ENCODE measurements at regions not wholly inside any gene's neighbourhood (a gene's known extent, or its start where the extent isn't known, plus 50 kb on each side); places are given as distances from the start of the nearest gene placed in this dataset.
"Not testable (repeated sequence)": the region's sequence is repeated elsewhere in the genome, so short reads cannot be mapped to it uniquely, and the experiment has no call there.

DNA sequence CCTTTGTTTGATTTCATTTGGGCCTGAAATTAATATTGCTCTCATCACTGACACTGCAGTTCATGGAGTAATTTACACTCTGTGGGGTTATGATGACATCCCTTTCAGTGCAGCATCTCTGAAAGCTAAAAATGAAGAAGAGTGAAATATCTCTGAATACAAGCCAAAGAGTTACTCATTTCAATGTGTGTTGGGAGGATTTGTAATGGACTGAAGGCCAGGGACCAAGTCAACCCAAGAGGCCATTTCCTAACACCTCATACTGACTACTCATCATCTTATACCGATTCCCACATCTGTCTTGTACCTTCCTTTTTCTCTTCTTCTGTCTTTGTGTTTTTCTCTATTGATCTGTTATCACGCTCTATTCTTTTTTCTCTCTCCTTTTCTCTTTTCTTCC is 374.4 kb upstream of the FRG1 start:
- not testable (repeated sequence) for H3K79me2 ChIP-seq (ENCODE audit: control insufficient read depth, insufficient read depth, low read length); H3K27me3 ChIP-seq (ENCODE audit: control insufficient read depth, insufficient read depth, low read length); H3K4me3 ChIP-seq (replicated peaks in 1 of 4; ENCODE audit: control extremely low read depth in 1 of 4, insufficient read depth in 1 of 4, low read depth in 3 of 4, low read length in 4 of 4); H3K9me3 ChIP-seq (ENCODE audit: control insufficient read depth, insufficient read depth, low read depth, low read length); H4K20me1 ChIP-seq (ENCODE audit: control insufficient read depth, extremely low read depth, insufficient read depth, low read length); H3K4me1 ChIP-seq (ENCODE audit: control insufficient read depth, extremely low read depth, insufficient read depth, low read length); H3K27ac ChIP-seq (ENCODE audit: insufficient read depth, low read length); H3K4me2 ChIP-seq (ENCODE audit: extremely low read depth, insufficient read depth, low read length); H3K9ac ChIP-seq (ENCODE audit: insufficient read depth, low read length); H2AFZ ChIP-seq (ENCODE audit: low read length); H3K36me3 ChIP-seq (ENCODE audit: control insufficient read depth, insufficient read depth, low read length); DNase-seq (ENCODE audit: low read depth in 2 of 2)

DNA sequence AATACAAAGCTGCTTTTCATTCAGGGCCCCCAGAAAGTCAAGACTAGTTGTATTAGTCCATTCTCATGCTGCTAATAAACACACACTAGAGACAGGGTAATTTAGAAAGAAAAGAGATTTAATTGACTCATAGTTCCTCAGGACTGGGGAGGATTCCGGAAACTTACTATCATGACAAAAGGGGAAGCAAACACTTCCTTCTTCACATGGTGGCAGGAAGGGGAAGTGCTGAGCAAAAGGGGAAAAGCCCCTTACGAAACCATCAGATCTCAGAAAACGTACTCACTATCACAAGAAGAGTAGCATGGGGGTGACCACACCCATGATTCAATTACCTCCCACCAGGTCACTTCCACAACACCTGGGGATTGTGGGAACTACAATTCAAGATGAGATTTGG is 373.8 kb upstream of the FRG1 start:
- H3K4me1 ChIP-seq (ENCODE audit: control insufficient read depth, extremely low read depth, insufficient read depth, low read length); H3K36me3 ChIP-seq (ENCODE audit: control insufficient read depth, insufficient read depth, low read length); H4K20me1 ChIP-seq (ENCODE audit: control insufficient read depth, extremely low read depth, insufficient read depth, low read length); H3K9ac ChIP-seq (ENCODE audit: insufficient read depth, low read length); H3K4me2 ChIP-seq (ENCODE audit: extremely low read depth, insufficient read depth, low read length); H3K27ac ChIP-seq (ENCODE audit: insufficient read depth, low read length); H3K79me2 ChIP-seq (ENCODE audit: control insufficient read depth, insufficient read depth, low read length); H3K4me3 ChIP-seq (replicated peaks in 1 of 4; ENCODE audit: control extremely low read depth in 1 of 4, insufficient read depth in 1 of 4, low read depth in 3 of 4, low read length in 4 of 4); H3K27me3 ChIP-seq (ENCODE audit: control insufficient read depth, insufficient read depth, low read length); H2AFZ ChIP-seq (ENCODE audit: low read length); DNase-seq (ENCODE audit: low read depth in 2 of 2); H3K9me3 ChIP-seq (ENCODE audit: control insufficient read depth, insufficient read depth, low read depth, low read length): not testable (repeated sequence)

DNA sequence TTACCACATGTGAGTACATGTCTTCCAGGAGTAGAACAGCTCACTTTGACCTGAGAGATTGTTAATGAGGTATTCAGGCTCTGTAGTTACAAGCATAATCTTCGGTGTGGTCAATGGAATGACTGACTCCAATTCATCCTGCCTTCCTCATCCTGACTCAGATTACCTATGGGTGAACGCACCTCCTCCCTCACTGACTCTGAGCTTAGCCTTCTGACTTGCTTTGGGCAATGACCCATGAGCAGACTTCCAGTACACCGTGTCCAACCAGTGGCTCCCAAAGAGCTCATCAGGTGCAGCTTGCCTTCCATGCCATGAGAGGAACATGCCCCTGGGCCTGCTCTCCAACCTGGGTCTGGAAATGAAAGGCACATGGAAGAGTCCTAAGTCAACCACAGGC is 361.0 kb upstream of the FRG1 start:
- not testable (repeated sequence) for H3K4me2 ChIP-seq (ENCODE audit: extremely low read depth, insufficient read depth, low read length); H3K9ac ChIP-seq (ENCODE audit: insufficient read depth, low read length); H3K4me1 ChIP-seq (ENCODE audit: control insufficient read depth, extremely low read depth, insufficient read depth, low read length); H3K4me3 ChIP-seq (replicated peaks in 1 of 4; ENCODE audit: control extremely low read depth in 1 of 4, insufficient read depth in 1 of 4, low read depth in 3 of 4, low read length in 4 of 4); H3K9me3 ChIP-seq (ENCODE audit: control insufficient read depth, insufficient read depth, low read depth, low read length); H3K36me3 ChIP-seq (ENCODE audit: control insufficient read depth, insufficient read depth, low read length); DNase-seq (ENCODE audit: low read depth in 2 of 2); H2AFZ ChIP-seq (ENCODE audit: low read length); H4K20me1 ChIP-seq (ENCODE audit: control insufficient read depth, extremely low read depth, insufficient read depth, low read length); H3K79me2 ChIP-seq (ENCODE audit: control insufficient read depth, insufficient read depth, low read length); H3K27me3 ChIP-seq (ENCODE audit: control insufficient read depth, insufficient read depth, low read length); H3K27ac ChIP-seq (ENCODE audit: insufficient read depth, low read length)

DNA sequence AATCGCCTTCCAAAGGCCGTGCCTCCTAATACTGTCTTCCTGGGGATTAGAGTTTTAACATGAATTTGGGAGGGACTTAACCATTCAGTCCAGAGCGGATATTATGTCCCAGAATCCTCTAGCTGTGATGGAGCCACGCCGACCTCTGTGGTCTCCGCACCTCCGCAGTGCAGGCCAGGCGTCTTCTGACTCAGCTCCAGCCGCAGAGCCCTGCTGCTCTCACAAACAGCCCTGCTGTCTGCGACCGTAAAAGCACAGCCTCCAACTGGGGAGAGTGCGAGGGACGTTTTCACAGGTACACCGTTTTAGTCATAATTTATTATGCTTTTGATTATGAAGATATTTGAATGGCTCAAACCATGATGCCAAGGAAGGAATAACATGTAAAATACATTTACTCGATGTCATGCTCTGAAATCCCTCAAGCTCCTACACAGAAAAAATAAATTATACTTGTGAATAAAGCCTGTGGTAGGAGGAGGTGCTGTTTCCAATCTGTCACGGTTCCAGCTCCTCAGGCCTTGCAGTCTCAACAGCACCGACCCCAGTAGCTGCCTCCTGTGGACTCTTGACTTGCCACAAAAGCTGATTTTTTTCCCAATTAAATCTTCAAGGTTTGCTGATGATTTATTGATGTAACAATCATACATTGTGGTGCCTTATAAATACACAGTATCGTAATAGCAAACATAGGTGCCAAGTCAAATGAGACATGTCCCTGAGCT is 353.6 kb upstream of the FRG1 start:
- not testable (repeated sequence) for H3K79me2 ChIP-seq (ENCODE audit: control insufficient read depth, insufficient read depth, low read length); H2AFZ ChIP-seq (ENCODE audit: low read length); H3K4me1 ChIP-seq (ENCODE audit: control insufficient read depth, extremely low read depth, insufficient read depth, low read length); H3K4me3 ChIP-seq (replicated peaks in 1 of 4; ENCODE audit: control extremely low read depth in 1 of 4, insufficient read depth in 1 of 4, low read depth in 3 of 4, low read length in 4 of 4); H3K4me2 ChIP-seq (ENCODE audit: extremely low read depth, insufficient read depth, low read length); H3K9ac ChIP-seq (ENCODE audit: insufficient read depth, low read length); H4K20me1 ChIP-seq (ENCODE audit: control insufficient read depth, extremely low read depth, insufficient read depth, low read length); DNase-seq (ENCODE audit: low read depth in 2 of 2); H3K36me3 ChIP-seq (ENCODE audit: control insufficient read depth, insufficient read depth, low read length); H3K27ac ChIP-seq (ENCODE audit: insufficient read depth, low read length); H3K9me3 ChIP-seq (ENCODE audit: control insufficient read depth, insufficient read depth, low read depth, low read length); H3K27me3 ChIP-seq (ENCODE audit: control insufficient read depth, insufficient read depth, low read length)

DNA sequence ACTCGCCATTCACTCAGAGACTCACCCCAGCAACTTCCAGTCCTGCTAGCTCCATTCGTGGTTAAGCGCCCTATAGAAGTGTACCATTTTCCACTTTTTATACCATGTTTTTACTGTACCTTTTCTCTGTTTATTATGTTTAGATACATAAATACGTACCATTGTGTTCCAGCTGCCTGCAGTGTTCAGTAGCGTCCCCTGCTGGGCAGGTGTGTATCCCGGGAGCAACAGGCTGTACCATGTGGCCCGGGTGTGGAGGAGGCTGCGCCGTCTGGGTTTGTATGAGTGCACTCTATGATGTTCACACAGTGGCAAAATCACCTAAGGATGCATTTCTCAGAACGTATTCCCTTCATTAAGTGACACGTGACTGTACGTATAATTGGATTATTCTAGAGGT is 351.5 kb upstream of the FRG1 start:
- not testable (repeated sequence) for H3K79me2 ChIP-seq (ENCODE audit: control insufficient read depth, insufficient read depth, low read length); H3K9me3 ChIP-seq (ENCODE audit: control insufficient read depth, insufficient read depth, low read depth, low read length); H3K27me3 ChIP-seq (ENCODE audit: control insufficient read depth, insufficient read depth, low read length); DNase-seq (ENCODE audit: low read depth in 2 of 2); H4K20me1 ChIP-seq (ENCODE audit: control insufficient read depth, extremely low read depth, insufficient read depth, low read length); H3K27ac ChIP-seq (ENCODE audit: insufficient read depth, low read length); H3K4me2 ChIP-seq (ENCODE audit: extremely low read depth, insufficient read depth, low read length); H2AFZ ChIP-seq (ENCODE audit: low read length); H3K4me3 ChIP-seq (replicated peaks in 1 of 4; ENCODE audit: control extremely low read depth in 1 of 4, insufficient read depth in 1 of 4, low read depth in 3 of 4, low read length in 4 of 4); H3K4me1 ChIP-seq (ENCODE audit: control insufficient read depth, extremely low read depth, insufficient read depth, low read length); H3K9ac ChIP-seq (ENCODE audit: insufficient read depth, low read length); H3K36me3 ChIP-seq (ENCODE audit: control insufficient read depth, insufficient read depth, low read length)

All from fibroblast of lung (primary cell).